A549 (cell line): ENCODE measurements at regions not wholly inside any gene's neighbourhood (a gene's known extent, or its start where the extent isn't known, plus 50 kb on each side); places are given as distances from the start of the nearest gene placed in this dataset.

Experiments used
- BCL3 ChIP-seq: fragments of >200 bp; sonication (Bioruptor Twin); formaldehyde crosslinking; IDR thresholded peaks from 3 replicates; pipeline ENCODE4 v1.6.1; 2016
- CEBPB ChIP-seq, 2 experiments: fragments of >200 bp in 1 of 2; sonication (Bioruptor Twin) in 1 of 2; formaldehyde crosslinking in 1 of 2; IDR thresholded peaks; 2 replicates each; pipeline ENCODE4 v1.6.1; 2012 to 2016
- CHD4 ChIP-seq: fragments of 200-600 bp; sonication (generic); IDR thresholded peaks from 2 replicates; pipeline ENCODE4 v1.6.1; 2016; ENCODE audit warnings: antibody characterized with exemption, mild to moderate bottlenecking, borderline replicate concordance
- CTCF ChIP-seq: fragments of >200 bp; sonication (Bioruptor Twin); formaldehyde crosslinking; IDR thresholded peaks from 3 replicates; pipeline ENCODE4 v1.5.1; 2016
- ESRRA ChIP-seq: fragments of 150-350 bp; IDR thresholded peaks from 2 replicates; pipeline ENCODE4 v1.6.1; 2014; ENCODE audit warnings: mild to moderate bottlenecking, low read length, borderline replicate concordance
- HDAC2 ChIP-seq: fragments of 200-600 bp; sonication (generic); IDR thresholded peaks from 2 replicates; pipeline ENCODE4 v1.6.1; 2016
- JUNB ChIP-seq: fragments of >200 bp; sonication (Bioruptor Twin); formaldehyde crosslinking; IDR thresholded peaks from 2 replicates; pipeline ENCODE4 v1.6.1; 2016
- MAFK ChIP-seq: fragments of 450-650 bp; IDR thresholded peaks from 2 replicates; pipeline ENCODE4 v1.6.1; 2014; ENCODE audit not compliant: partially characterized antibody
- POLR2A ChIP-seq: IDR thresholded peaks from 2 replicates; pipeline ENCODE4 v1.6.1; 2012; ENCODE audit warnings: mild to moderate bottlenecking, low read length
- POLR2AphosphoS2 ChIP-seq: conservative IDR thresholded peaks from 2 replicates; pipeline ENCODE4 v1.6.1; 2012; ENCODE audit warnings: low read length, improper control_type of control experiment, inconsistent platforms
- REST ChIP-seq: fragments of 200-600 bp; sonication (generic); IDR thresholded peaks from 2 replicates; pipeline ENCODE4 v1.6.1; 2016; ENCODE audit warnings: antibody characterized with exemption, mild to moderate bottlenecking, moderate library complexity
- RFX5 ChIP-seq: fragments of 450-650 bp; IDR thresholded peaks from 2 replicates; pipeline ENCODE4 v1.7.1; 2014; ENCODE audit warnings: antibody characterized with exemption, mild to moderate bottlenecking, moderate library complexity
- TFCP2L1 ChIP-seq: fragments of 250-450 bp; sonication (Bioruptor Pico); IDR thresholded peaks from 2 replicates; pipeline ENCODE4 v1.5.0; 2021; ENCODE audit warnings: mild to moderate bottlenecking

- no peak for TF ChIP-seq RFX5
- TF ChIP-seq POLR2A: no peak
- TF ChIP-seq CTCF: no peak
- no peak for TF ChIP-seq TFCP2L1 (CRISPR knock-in tag)
- TF ChIP-seq MAFK: no peak
- no peak for TF ChIP-seq POLR2AphosphoS2
- no peak for TF ChIP-seq CHD4
- no peak for TF ChIP-seq HDAC2
- no peak for TF ChIP-seq BCL3
- TF ChIP-seq REST: no peak
- TF ChIP-seq JUNB: no peak
- no peak for TF ChIP-seq ESRRA
- no peak for TF ChIP-seq CEBPB (IDR thresholded peaks at IDR 0.05)
Observed at GRCh38 chr4:108359986-108360681, 191.4 kb upstream of the LEF1 start.
